ENCODE measurements at regions not wholly inside any gene's neighbourhood (a gene's known extent, or its start where the extent isn't known, plus 50 kb on each side); places are given as distances from the start of the nearest gene placed in this dataset.

- Mint-ChIP-seq H3K9me3 (no peaks in the 10 kb centered on the region), H3K4me3 (no peak overlapping the region), H3K4me1 (no peaks in the 10 kb centered on the region), H3K27ac (no peak overlapping the region), H3K27me3 (ENCODE audit: low read depth) (peaks cover 2% of the 10 kb centered on the region), H3K36me3 (no peaks in the 10 kb centered on the region)
- no peak for TF ChIP-seq CTCF (IDR thresholded peaks at IDR 0.05; ENCODE audit: unreplicated experiment)
- DNase-seq (ENCODE audit: low spot score in 2 of 2, unreplicated experiment in 2 of 2): no peak
Observed at GRCh38 chr10:126839094-126839761, 66.0 kb upstream of the DOCK1 start.

DNA sequence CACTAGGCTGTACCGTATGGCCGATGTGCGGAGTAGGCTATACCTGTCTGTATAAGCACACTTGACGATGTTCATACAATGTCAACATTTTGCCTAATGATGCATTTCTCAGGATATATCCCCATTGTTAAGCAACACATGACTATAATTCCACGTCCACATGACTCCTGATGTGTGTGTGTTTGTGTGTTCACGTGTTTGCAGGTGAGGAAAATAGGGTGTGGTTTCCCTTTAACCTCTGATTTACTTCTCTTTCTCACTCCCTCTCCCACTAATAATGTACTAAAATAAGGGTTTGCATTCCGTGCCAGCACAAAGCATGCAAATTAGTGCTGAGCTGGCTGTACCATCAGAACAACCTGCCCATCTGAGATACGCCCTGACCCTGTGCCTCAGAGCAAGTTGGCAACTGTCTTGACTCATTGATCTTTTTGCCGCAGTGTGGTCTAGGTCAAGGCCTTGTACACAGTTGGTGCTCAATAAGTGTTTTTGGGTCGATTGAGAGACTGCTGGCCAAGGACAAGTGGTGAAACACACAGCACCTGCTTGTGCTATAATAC lies 64.6 kb upstream of the DOCK1 start:
- no peak overlapping the region for H3K27ac Mint-ChIP-seq
- no peak overlapping the region for H3K4me3 Mint-ChIP-seq
- no peaks in the 10 kb centered on the region for H3K9me3 Mint-ChIP-seq
- H3K27me3 Mint-ChIP-seq (ENCODE audit: low read depth): peaks cover 2% of the 10 kb centered on the region
- H3K4me1 Mint-ChIP-seq: no peaks in the 10 kb centered on the region
- DNase-seq (ENCODE audit: low spot score in 2 of 2, unreplicated experiment in 2 of 2): no peak
- TF ChIP-seq CTCF (IDR thresholded peaks at IDR 0.05; ENCODE audit: unreplicated experiment): no peak
- H3K36me3 Mint-ChIP-seq: no peaks in the 10 kb centered on the region

DNA sequence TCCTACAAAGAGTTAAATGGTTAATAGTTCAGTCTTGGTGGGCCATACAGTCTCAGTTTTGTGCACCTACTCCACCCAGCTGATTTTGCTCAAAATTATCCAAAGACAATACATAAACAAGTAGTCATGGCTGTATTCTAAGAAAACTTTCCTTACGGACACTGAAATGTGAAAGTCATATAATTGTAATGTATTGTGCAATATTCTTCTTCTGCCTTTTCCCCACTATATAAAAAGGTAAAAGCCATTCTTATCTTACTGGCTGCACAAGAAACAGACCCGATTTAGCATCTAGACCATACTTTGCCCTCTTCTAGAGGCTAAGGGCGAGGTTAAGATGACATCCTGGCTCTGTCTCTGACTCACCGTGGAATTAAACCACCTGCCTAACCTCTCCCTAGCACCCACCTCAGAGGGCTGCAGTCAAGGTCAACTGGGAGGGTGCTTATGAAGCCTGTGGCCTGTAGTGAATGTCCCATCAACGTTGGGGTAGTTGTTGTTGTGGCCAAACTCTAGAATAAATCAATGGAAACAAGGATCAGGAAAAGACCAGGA lies 63.8 kb upstream of the DOCK1 start:
- peaks cover 2% of the 10 kb centered on the region for H3K27me3 Mint-ChIP-seq (ENCODE audit: low read depth)
- no peak overlapping the region for H3K27ac Mint-ChIP-seq
- H3K36me3 Mint-ChIP-seq: no peaks in the 10 kb centered on the region
- no peak for TF ChIP-seq CTCF (IDR thresholded peaks at IDR 0.05; ENCODE audit: unreplicated experiment)
- no peaks in the 10 kb centered on the region for H3K4me1 Mint-ChIP-seq
- H3K9me3 Mint-ChIP-seq: no peaks in the 10 kb centered on the region
- no peak overlapping the region for H3K4me3 Mint-ChIP-seq
- no peak for DNase-seq (ENCODE audit: low spot score in 2 of 2, unreplicated experiment in 2 of 2)

- no peak for DNase-seq (ENCODE audit: low spot score in 2 of 2, unreplicated experiment in 2 of 2)
- H3K4me3 Mint-ChIP-seq: no peak overlapping the region
- H3K9me3 Mint-ChIP-seq: no peaks in the 10 kb centered on the region
- no peak for TF ChIP-seq CTCF (IDR thresholded peaks at IDR 0.05; ENCODE audit: unreplicated experiment)
- no peak overlapping the region for H3K27ac Mint-ChIP-seq
- no peaks in the 10 kb centered on the region for H3K4me1 Mint-ChIP-seq
- H3K27me3 Mint-ChIP-seq (ENCODE audit: low read depth): no peaks in the 10 kb centered on the region
- H3K36me3 Mint-ChIP-seq: no peaks in the 10 kb centered on the region
Observed at GRCh38 chr10:126842356-126842755, 62.9 kb upstream of the DOCK1 start.

GRCh38 chr10:126842836-126843235 lies 62.4 kb upstream of the DOCK1 start:
- DNase-seq (ENCODE audit: low spot score in 2 of 2, unreplicated experiment in 2 of 2): no peak

More at GRCh38 chr10:126842836-126843235, 62.4 kb upstream of the DOCK1 start:
- no peak overlapping the region for H3K27ac Mint-ChIP-seq
- H3K4me3 Mint-ChIP-seq: no peak overlapping the region
- H3K27me3 Mint-ChIP-seq (ENCODE audit: low read depth): no peaks in the 10 kb centered on the region
- no peaks in the 10 kb centered on the region for H3K36me3 Mint-ChIP-seq
- H3K4me1 Mint-ChIP-seq: no peaks in the 10 kb centered on the region
- no peak for TF ChIP-seq CTCF (IDR thresholded peaks at IDR 0.05; ENCODE audit: unreplicated experiment)
- H3K9me3 Mint-ChIP-seq: no peaks in the 10 kb centered on the region

Data from mesothelial cell of epicardium (in vitro differentiated cells).